ENCODE measurements at regions not wholly inside any gene's neighbourhood (a gene's known extent, or its start where the extent isn't known, plus 50 kb on each side); places are given as distances from the start of the nearest gene placed in this dataset.
"Not testable (repeated sequence)": the region's sequence is repeated elsewhere in the genome, so short reads cannot be mapped to it uniquely, and the experiment has no call there.

- no peaks in the 10 kb centered on the region for H3F3A ChIP-seq (ENCODE audit: insufficient read depth)
- WGBS, 2 experiments (ENCODE audit: low coverage in 1 of 2, low lambda C conversion rate in 2 of 2, missing lambda C conversion rate in 2 of 2) = 23 to 26% methylated on average over 10 of the region's 10 CpGs
- peak overlapping the region; percentile 13; the same call in 1 of the 2 replicates for H2AFZ ChIP-seq
- TF ChIP-seq EZH2 (IDR thresholded peaks at IDR 0.05; ENCODE audit: insufficient read depth, poor library complexity, severe bottlenecking) = no peak
- no peak for TF ChIP-seq EZH2phosphoT487 (IDR thresholded peaks at IDR 0.05; ENCODE audit: insufficient read depth, low read depth)
- H3K4me3 ChIP-seq = peak overlapping the region; percentile 18; the same call in 1 of the 2 replicates
- H3K9ac ChIP-seq = no peak overlapping the region
- H4K20me1 ChIP-seq (ENCODE audit: insufficient read depth) = no peaks in the 10 kb centered on the region
- H3K4me2 ChIP-seq (ENCODE audit: unreplicated experiment) = peak overlapping the region; percentile 39
- H3K9me3 ChIP-seq (ENCODE audit: low read depth) = no peaks in the 10 kb centered on the region
- H3K27ac ChIP-seq = no peak overlapping the region
- H3K36me3 ChIP-seq (ENCODE audit: low read depth) = no peaks in the 10 kb centered on the region
- no peaks in the 10 kb centered on the region for H3K9me2 ChIP-seq (ENCODE audit: insufficient read depth)
- peak; percentile 94 for DNase-seq
- H3K27me3 ChIP-seq (replicated peaks; ENCODE audit: insufficient read depth) = no peaks in the 10 kb centered on the region
- H3K4me1 ChIP-seq (ENCODE audit: insufficient read depth) = peaks cover 7% of the 10 kb centered on the region; the same call in 1 of the 2 replicates
- no peaks in the 10 kb centered on the region for H3K79me2 ChIP-seq (ENCODE audit: insufficient read depth)
- in situ Hi-C loops (cut with MboI) = no loop called here
Measured at GRCh38 chr6:21873562-21873961, 280.0 kb downstream of the SOX4 start.

- peaks cover 7% of the 10 kb centered on the region; the same call in 1 of the 2 replicates for H3K4me1 ChIP-seq (ENCODE audit: insufficient read depth)
- H3K27me3 ChIP-seq (replicated peaks; ENCODE audit: insufficient read depth) = no peaks in the 10 kb centered on the region
- no peak overlapping the region for H2AFZ ChIP-seq
- H3K36me3 ChIP-seq (ENCODE audit: low read depth) = no peaks in the 10 kb centered on the region
- no peak overlapping the region for H3K4me3 ChIP-seq
- no peaks in the 10 kb centered on the region for H3K9me3 ChIP-seq (ENCODE audit: low read depth)
- H3F3A ChIP-seq (ENCODE audit: insufficient read depth) = no peaks in the 10 kb centered on the region
- H3K27ac ChIP-seq = no peak overlapping the region
- H4K20me1 ChIP-seq (ENCODE audit: insufficient read depth) = no peaks in the 10 kb centered on the region
- no peak for DNase-seq
- no peaks in the 10 kb centered on the region for H3K79me2 ChIP-seq (ENCODE audit: insufficient read depth)
- WGBS, 2 experiments (ENCODE audit: low coverage in 1 of 2, low lambda C conversion rate in 2 of 2, missing lambda C conversion rate in 2 of 2) = 96 to 98% methylated on average over 5 of the region's 5 CpGs
- H3K9ac ChIP-seq = no peak overlapping the region
- no peaks in the 10 kb centered on the region for H3K9me2 ChIP-seq (ENCODE audit: insufficient read depth)
- no peak overlapping the region for H3K4me2 ChIP-seq (ENCODE audit: unreplicated experiment)
- in situ Hi-C loops (cut with MboI) = no loop called here
- TF ChIP-seq EZH2 (IDR thresholded peaks at IDR 0.05; ENCODE audit: insufficient read depth, poor library complexity, severe bottlenecking) (no peak), EZH2phosphoT487 (IDR thresholded peaks at IDR 0.05; ENCODE audit: insufficient read depth, low read depth) (no peak)
Measured at GRCh38 chr6:21874372-21874771, 280.8 kb downstream of the SOX4 start.

GRCh38 chr6:21877037-21877436 is 283.5 kb downstream of the SOX4 start:
- H3K27ac ChIP-seq; DNase-seq; H4K20me1 ChIP-seq (ENCODE audit: insufficient read depth); H3K9ac ChIP-seq; H3K36me3 ChIP-seq (ENCODE audit: low read depth); H3F3A ChIP-seq (ENCODE audit: insufficient read depth); H3K4me2 ChIP-seq (ENCODE audit: unreplicated experiment); in situ Hi-C loops (cut with MboI); H3K9me2 ChIP-seq (ENCODE audit: insufficient read depth); H3K4me1 ChIP-seq (ENCODE audit: insufficient read depth); H3K27me3 ChIP-seq (replicated peaks; ENCODE audit: insufficient read depth); H2AFZ ChIP-seq; H3K4me3 ChIP-seq; H3K79me2 ChIP-seq (ENCODE audit: insufficient read depth); H3K9me3 ChIP-seq (ENCODE audit: low read depth): not testable (repeated sequence)
- WGBS, 2 experiments (ENCODE audit: low coverage in 1 of 2, low lambda C conversion rate in 2 of 2, missing lambda C conversion rate in 2 of 2) = 93 to 96% methylated on average over 4 of the region's 4 CpGs

- H3K36me3 ChIP-seq (ENCODE audit: low read depth); DNase-seq; H3K27ac ChIP-seq; H3K9ac ChIP-seq; H3K4me3 ChIP-seq; in situ Hi-C loops (cut with MboI); H3K4me1 ChIP-seq (ENCODE audit: insufficient read depth); H3K4me2 ChIP-seq (ENCODE audit: unreplicated experiment); H3K27me3 ChIP-seq (replicated peaks; ENCODE audit: insufficient read depth); H2AFZ ChIP-seq; H3K9me2 ChIP-seq (ENCODE audit: insufficient read depth); H3K9me3 ChIP-seq (ENCODE audit: low read depth); H3F3A ChIP-seq (ENCODE audit: insufficient read depth); H3K79me2 ChIP-seq (ENCODE audit: insufficient read depth); H4K20me1 ChIP-seq (ENCODE audit: insufficient read depth): not testable (repeated sequence)
- WGBS, 2 experiments (ENCODE audit: low coverage in 1 of 2, low lambda C conversion rate in 2 of 2, missing lambda C conversion rate in 2 of 2) = 95 to 97% methylated on average over 2 of the region's 2 CpGs
Measured at GRCh38 chr6:21880249-21880648, 286.7 kb downstream of the SOX4 start.

- Histone ChIP-seq H3K27ac (no peak overlapping the region), H3K9ac (no peak overlapping the region), H3K36me3 (ENCODE audit: low read depth) (no peaks in the 10 kb centered on the region), H2AFZ (no peak overlapping the region), H3K9me3 (ENCODE audit: low read depth) (no peaks in the 10 kb centered on the region), H3K79me2 (ENCODE audit: insufficient read depth) (no peaks in the 10 kb centered on the region), H4K20me1 (ENCODE audit: insufficient read depth) (no peaks in the 10 kb centered on the region), H3K27me3 (replicated peaks; ENCODE audit: insufficient read depth) (no peaks in the 10 kb centered on the region), H3K4me1 (ENCODE audit: insufficient read depth) (peaks cover 21% of the 10 kb centered on the region), H3K4me3 (no peak overlapping the region), H3K4me2 (ENCODE audit: unreplicated experiment) (no peak overlapping the region), H3K9me2 (ENCODE audit: insufficient read depth) (no peaks in the 10 kb centered on the region), H3F3A (ENCODE audit: insufficient read depth) (peaks cover 27% of the 10 kb centered on the region)
- no peak for TF ChIP-seq EZH2phosphoT487 (IDR thresholded peaks at IDR 0.05; ENCODE audit: insufficient read depth, low read depth)
- no peak for TF ChIP-seq EZH2 (IDR thresholded peaks at IDR 0.05; ENCODE audit: insufficient read depth, poor library complexity, severe bottlenecking)
- in situ Hi-C loops (cut with MboI) = no loop called here
- 43 to 67% methylated on average over 1 of the region's 1 CpG for WGBS, 2 experiments (ENCODE audit: low coverage in 1 of 2, low lambda C conversion rate in 2 of 2, missing lambda C conversion rate in 2 of 2)
- DNase-seq = no peak
Measured at GRCh38 chr6:21881969-21882465, 288.5 kb downstream of the SOX4 start.
